Amniotic stem cell (primary cell): ENCODE measurements at regions not wholly inside any gene's neighbourhood (a gene's known extent, or its start where the extent isn't known, plus 50 kb on each side); places are given as distances from the start of the nearest gene placed in this dataset.
"Not testable (repeated sequence)": the region's sequence is repeated elsewhere in the genome, so short reads cannot be mapped to it uniquely, and the experiment has no call there.

Source experiments
- DNase-seq: peaks from one replicate; lab custom pipeline; 2025; lab: John Stamatoyannopoulos, UW

DNA sequence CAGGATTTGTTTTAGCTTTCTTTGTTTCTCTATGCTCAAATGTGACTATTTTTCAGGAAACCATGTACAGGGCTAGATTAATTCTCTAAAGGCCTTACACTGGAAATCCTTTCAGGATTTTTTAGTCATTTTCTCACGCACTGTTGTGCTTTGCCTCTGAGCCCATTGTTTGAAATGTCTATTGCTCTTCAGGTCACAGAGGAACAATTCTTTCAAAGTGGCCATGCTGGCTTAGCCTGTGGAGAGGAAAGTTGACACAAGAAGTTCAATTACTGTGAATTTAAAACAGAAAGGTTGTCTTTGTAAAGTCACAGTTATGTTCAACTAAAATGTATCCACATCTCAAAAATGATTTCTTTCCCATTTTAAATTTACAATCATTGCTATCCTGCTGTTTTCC lies 1071.7 kb upstream of the POT1 start:
- DNase-seq: no peak

- no peak for DNase-seq
Measured at GRCh38 chr7:125984795-125985194, 1055.2 kb upstream of the POT1 start.

DNA sequence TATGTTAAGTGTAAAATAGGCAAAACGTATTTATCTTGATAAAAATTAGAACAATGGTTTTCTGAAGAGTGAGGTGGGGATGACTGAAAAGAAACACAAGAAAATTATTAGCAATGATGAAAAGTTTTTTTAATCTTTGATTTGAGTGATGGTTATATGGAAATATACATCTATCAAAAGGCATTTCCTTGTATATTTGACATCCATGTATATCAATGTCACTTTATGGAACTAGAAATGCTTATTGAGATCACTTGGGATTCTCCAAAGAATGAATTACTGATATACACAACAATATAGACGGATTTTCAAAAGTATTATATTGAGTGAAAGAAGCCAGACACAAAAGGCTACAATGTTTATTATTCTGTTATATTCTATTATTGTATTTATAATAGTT lies 1042.0 kb upstream of the POT1 start:
- no peak for DNase-seq

DNA sequence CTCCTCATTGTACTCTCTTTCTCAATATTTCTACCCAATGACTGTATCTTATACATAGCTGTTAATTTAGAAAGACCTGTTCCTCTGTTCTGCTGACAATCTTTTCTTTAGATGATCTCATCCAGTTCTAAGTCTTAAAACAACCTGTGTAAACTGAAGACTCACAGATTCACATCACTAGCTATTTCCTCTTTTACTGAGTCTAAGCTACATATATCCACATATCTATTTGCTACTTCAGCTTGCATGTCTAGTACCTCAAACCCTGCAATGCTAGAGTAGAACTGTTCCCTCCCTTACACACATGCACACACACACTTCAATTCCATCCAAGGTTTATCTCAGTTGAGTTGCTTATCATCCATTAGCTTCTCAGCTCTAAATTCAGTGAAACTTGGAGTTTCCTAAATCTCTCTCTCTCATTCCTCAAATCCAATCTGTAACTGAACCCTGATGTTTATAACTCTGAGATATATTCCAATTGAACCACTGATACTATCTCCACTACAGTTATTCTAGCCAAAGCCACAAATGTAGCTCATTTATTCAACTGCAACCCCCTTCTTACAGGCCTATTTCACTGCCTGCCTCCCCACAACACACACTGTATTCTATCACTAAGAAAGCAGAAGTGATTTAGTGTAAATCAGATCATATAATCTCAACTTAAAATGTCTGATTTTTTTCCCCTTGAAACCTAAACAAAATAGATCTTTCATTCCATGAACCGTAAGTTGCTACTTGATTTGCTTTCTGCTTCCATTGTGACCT lies 1036.8 kb upstream of the POT1 start:
- no peak for DNase-seq

- DNase-seq: no peak
Measured at GRCh38 chr7:125934955-125935354, 1005.3 kb upstream of the POT1 start.

GRCh38 chr7:125934539-125934938 lies 1004.9 kb upstream of the POT1 start:
- no peak for DNase-seq

DNA sequence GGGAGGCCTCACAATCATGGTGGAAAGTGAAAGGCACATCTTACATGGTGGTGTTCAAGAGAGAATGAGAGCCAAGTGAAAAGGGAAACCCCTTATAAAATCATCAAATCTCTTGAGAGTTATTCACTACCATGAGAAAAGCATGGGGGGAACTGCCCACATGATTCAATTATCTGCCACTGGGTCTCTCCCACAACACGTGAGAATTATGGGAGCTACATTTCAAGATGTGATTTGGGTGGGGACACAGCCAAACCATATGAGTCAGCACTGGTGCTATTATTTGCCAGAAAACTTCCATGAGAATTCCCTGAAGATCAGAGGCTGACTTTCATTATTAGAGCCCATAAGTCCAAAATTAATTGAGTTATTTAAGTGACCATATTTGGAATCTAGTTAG lies 1001.2 kb upstream of the POT1 start:
- no peak for DNase-seq

DNA sequence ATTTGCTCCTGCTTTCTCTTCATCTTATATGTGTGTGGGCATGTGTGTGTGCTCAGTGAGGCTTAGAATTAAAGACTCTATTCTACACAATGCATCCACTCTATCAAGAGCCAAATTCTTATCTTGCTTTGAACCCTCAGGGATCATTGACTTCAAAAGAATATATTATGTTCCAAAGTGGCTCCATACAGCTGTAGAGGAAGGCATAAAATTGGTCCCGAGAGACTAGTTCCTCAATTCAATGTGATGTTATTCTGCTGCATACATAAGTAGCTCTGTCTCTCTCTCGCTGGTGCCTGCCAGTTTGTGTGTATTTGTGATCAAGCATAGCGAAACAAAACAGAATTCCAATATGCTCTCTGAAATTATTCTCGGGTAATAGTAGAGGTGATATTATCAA lies 997.9 kb upstream of the POT1 start:
- no peak for DNase-seq

DNA sequence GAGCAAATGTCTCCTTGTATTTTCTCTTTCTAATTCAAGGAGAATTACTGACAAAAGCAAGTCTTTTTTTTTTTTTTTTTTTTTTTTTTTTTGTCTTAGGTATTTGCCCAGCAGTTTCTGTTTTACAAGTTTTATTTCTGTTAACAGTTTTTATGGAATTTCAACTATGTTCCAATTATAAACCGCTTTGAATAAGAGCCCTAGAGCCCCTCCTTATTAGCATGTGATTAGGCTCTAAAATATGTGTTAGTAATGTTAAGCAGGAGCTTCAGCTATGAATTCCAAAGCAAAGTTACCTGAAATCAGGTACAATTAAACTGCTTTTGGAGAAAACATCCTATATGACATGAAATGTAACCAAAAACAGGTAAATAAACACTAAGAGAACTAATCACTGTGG lies 997.0 kb upstream of the POT1 start:
- no peak for DNase-seq

DNA sequence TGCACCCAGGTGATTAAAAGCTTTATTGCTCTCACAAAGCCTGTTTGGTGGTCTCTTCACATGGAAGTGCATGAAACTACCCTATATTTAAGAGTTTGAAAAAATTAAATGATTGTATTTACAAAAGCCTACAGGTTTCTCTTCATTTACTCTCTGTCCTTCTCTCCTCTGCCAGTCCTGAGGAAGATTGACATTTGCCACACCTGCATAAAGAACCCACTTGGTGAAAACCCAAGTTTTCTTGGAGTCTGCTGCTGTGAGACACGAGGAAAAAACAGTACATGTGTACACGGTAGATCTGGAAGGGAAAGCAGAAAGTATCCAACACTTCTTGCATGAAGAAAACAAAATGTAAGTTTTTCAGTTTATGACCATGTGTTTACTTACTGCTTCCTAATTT lies 994.4 kb upstream of the POT1 start:
- DNase-seq: no peak

DNA sequence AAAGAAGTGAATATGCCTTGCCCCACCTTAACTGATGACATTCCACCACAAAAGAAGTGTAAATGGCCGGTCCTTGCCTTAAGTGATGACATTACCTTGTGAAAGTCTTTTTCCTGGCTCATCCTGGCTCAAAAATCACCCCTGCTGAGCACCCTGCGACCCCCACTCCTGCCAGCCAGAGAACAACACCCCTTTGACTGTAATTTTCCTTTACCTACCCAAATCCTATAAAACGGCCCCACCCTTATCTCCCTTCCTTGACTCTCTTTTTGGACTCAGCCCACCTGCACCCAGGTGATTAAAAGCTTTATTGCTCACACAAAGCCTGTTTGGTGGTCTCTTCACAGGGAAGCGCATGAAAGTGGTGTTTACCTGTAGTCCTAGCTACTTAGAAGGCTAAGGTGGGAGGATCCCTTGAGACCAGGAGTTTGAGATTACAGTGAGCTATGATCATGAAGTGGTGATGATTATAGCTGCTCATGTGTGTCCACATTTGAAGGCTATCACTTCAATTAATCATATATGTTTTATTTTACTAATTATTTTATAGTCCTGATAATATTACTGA lies 985.8 kb upstream of the POT1 start:
- DNase-seq: not testable (repeated sequence)

DNA sequence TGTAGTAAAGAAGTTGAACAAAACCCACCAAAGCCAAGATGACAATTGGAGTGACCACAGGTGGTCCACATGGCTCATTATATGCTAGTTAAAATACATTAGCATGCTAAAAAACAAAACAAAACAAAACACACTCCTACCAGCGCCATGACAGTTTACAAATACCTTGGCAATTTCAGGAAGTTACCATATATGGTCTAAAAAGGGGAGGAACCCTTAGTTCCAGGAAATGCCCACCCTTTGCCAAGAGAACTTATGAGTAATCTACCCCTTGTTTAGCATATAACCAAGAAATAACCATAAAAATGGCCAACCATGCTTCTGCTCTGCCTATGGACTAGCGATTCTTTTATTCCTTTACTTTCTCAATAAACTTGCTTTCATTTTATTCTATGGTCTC lies 979.1 kb upstream of the POT1 start:
- no peak for DNase-seq

- DNase-seq: no peak
Measured at GRCh38 chr7:125899577-125899976, 970.0 kb upstream of the POT1 start.

GRCh38 chr7:125892434-125892833 lies 962.8 kb upstream of the POT1 start:
- DNase-seq: no peak

- no peak for DNase-seq
Measured at GRCh38 chr7:125878988-125879387, 949.4 kb upstream of the POT1 start.

DNA sequence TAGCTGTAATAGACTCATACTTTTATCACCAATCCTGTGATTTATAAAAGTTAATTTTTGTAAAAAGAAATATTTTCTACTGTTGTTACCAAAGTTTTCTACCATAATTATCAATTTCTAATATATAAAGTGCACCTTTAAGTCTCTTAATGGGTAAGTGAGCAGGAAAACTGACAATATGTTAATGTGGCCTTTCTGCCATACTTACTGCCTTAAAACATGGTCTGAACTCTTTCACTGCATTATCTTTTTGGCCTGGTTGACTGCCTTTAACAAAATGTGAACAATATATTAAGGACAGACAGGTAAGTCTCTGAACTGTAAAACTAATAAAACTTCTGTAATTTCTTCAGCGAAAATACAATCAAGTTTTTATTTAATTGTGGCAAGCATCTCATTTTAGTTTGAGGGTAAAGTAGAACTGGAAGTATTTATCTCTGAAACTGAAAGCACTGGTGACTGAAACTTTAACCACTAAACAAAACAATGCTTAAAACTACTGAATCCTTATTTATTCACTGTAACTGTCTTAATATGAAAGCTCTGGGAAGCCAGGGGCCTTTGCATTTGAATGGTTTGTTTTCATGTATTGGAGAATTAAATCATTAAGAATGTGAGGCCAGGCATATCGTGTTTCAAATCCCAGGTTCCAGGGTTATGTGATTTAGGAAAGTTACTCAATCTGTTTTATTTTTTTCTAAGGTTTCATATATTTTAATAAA lies 948.8 kb upstream of the POT1 start:
- DNase-seq: no peak

GRCh38 chr7:125877246-125877645 lies 947.6 kb upstream of the POT1 start:
- no peak for DNase-seq

- DNase-seq: no peak
Measured at GRCh38 chr7:125876431-125876830, 946.8 kb upstream of the POT1 start.

DNA sequence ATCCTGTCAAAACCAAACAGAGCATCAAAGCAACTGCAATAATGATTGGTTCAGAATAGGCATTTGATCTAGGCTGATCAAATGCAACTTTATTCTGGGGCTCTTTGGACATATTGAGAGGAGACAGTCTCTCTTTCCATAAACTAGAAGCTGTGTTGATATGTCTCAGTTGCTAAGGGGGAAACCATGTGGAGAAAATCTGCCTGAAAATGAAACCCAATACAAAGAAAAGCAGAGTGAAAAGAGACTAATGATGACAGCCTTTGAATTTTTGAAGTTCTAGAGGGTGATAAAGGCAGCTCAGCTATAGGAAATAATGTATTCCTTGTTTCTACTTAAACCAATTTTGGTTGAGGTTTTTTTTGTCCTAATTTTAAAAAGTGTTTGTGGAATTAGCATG lies 941.8 kb upstream of the POT1 start:
- DNase-seq: no peak

- DNase-seq: no peak
Measured at GRCh38 chr7:125857606-125858005, 928.0 kb upstream of the POT1 start.

GRCh38 chr7:125848157-125848556 lies 918.5 kb upstream of the POT1 start:
- DNase-seq: no peak

GRCh38 chr7:125847692-125848091 lies 918.1 kb upstream of the POT1 start:
- DNase-seq: no peak

DNA sequence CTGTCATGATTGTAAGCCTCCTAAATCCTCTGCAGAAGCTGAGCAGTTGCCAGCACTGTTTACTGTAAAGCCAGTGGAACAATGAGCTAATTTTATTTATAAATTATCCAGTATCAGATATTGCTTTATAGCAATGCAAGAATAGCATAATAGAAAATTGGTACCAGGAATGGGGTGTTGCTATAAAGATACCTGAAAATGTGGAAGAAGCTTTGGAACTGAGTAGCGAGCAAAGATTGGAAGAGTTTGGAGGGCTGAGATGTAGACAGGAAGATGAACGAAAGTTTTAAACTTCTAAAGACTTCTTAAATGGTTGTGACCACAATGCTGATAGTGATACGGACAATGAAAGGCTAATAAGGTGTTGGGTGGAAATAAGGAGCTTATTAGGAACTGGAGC lies 917.4 kb upstream of the POT1 start:
- no peak for DNase-seq
